Spleen (tissue), 11 donors: ENCODE measurements at regions not wholly inside any gene's neighbourhood (a gene's known extent, or its start where the extent isn't known, plus 50 kb on each side); places are given as distances from the start of the nearest gene placed in this dataset.

Experiments used
- DNase-seq: peaks from one replicate; pipeline ENCODE4 v3.0.0-alpha.2; 2020
- H3K27ac ChIP-seq, 8 donors: fragments of 200-600 bp; sonication (generic) in 7 of 8; 1 replicate in 4 of 8; 2 replicates in 4 of 8; pipeline versions ENCODE4 v1.5.0 to v1.8.0; 2016 to 2021; ENCODE audit warnings: inconsistent platforms in 4 of 8, mild to moderate bottlenecking in 4 of 8, moderate library complexity in 1 of 8
- H3K27me3 ChIP-seq, 7 donors: fragments of 200-600 bp; sonication (generic) in 6 of 7; replicated peaks in 1 of 7; 1 replicate in 4 of 7; 2 replicates in 3 of 7; pipeline versions ENCODE4 v1.5.0 to v1.8.0; 2016 to 2021; ENCODE audit warnings: inconsistent platforms in 3 of 7, mild to moderate bottlenecking in 1 of 7
- H3K36me3 ChIP-seq, 6 donors: fragments of 200-600 bp; sonication (generic) in 5 of 6; 1 replicate in 4 of 6; 2 replicates in 2 of 6; pipeline versions ENCODE4 v1.5.0 to v1.8.0; 2016 to 2021; ENCODE audit warnings: inconsistent platforms in 2 of 6
- H3K4me1 ChIP-seq, 6 donors: fragments of 200-600 bp; sonication (generic) in 5 of 6; 1 replicate in 3 of 6; 2 replicates in 3 of 6; pipeline versions ENCODE4 v1.5.0 to v1.8.0; 2016 to 2021; ENCODE audit warnings: inconsistent platforms in 3 of 6
- H3K4me3 ChIP-seq, 8 donors: fragments of 200-600 bp; sonication (generic) in 7 of 8; 1 replicate in 4 of 8; 2 replicates in 4 of 8; pipeline versions ENCODE4 v1.5.0 to v1.8.0; 2016 to 2021; ENCODE audit warnings: inconsistent platforms in 4 of 8, mild to moderate bottlenecking in 4 of 8, moderate library complexity in 2 of 8
- H3K9me3 ChIP-seq, 8 donors: fragments of 200-600 bp; sonication (generic) in 7 of 8; 1 replicate in 4 of 8; 2 replicates in 4 of 8; pipeline versions ENCODE4 v1.5.0 to v1.8.0; 2016 to 2021; ENCODE audit warnings: inconsistent platforms in 4 of 8
- CTCF ChIP-seq, 11 experiments: fragments of 200-600 bp in 7 of 11; fragments of 450-650 bp in 4 of 11; sonication (generic) in 4 of 11; IDR thresholded peaks in 8 of 11; conservative IDR thresholded peaks in 3 of 11; 1 replicate in 7 of 11; 2 replicates in 4 of 11; pipeline versions ENCODE4 v1.4.0 to v1.8.0; 2016 to 2021; ENCODE audit warnings: antibody characterized with exemption in 11 of 11, inconsistent platforms in 4 of 11, mild to moderate bottlenecking in 1 of 11
- POLR2A ChIP-seq, 3 donors: fragments of 450-650 bp; IDR thresholded peaks; one replicate each; pipeline ENCODE4 v1.5.1; 2017; ENCODE audit warnings: antibody characterized with exemption in 3 of 3, mild to moderate bottlenecking in 1 of 3
- POLR2AphosphoS5 ChIP-seq, 3 donors: sonication (generic); formaldehyde crosslinking; IDR thresholded peaks; one replicate each; pipeline ENCODE4 v1.5.1; 2017; ENCODE audit warnings: antibody characterized with exemption in 3 of 3
- WGBS, 5 donors: extraction: QIAGEN DNeasy Blood & Tissue Kit in 3 of 5; methylation state at CpG; one replicate each; pipeline versions ENCODE4 v1.1.5 to v1.1.7; 2013 to 2018; 5-methylcytosine and 5-hydroxymethylcytosine counted together
- intact Hi-C: fragments of 100-400 bp; cut with DNase I; formaldehyde crosslinking; loops from one replicate; pipeline ENCODE4 v1.15.0; 2023; ENCODE audit warnings: low total_unique reads
- donor health status: healthy with polysubstance abuse.
- donor health status: DM: no; HTN: no; CAD: no; lungs with moderate emphysema.
- donor health status: DM: no; HTN: no; CAD: no.
- donor health status: Bipolar disorder and iron deficiency.
- donor health status: healthy.
- donor health status: DM: no; HTN: no; CAD: no.
- donor health status: DM: yes; HTN: yes; CAD: no.

- intact Hi-C loops, result no loop called here
- 53 to 77% (median 61%) methylated on average over 1 of the region's 1 CpG for WGBS, 5 donors
- TF ChIP-seq POLR2A (IDR thresholded peaks at IDR 0.05), result no peak
- no peak for TF ChIP-seq POLR2AphosphoS5 (IDR thresholded peaks at IDR 0.05)
- no peak for TF ChIP-seq CTCF (IDR thresholded peaks at IDR 0.05 in 8 of 11, conservative IDR thresholded peaks at IDR 0.05 in 3 of 11)
These were observed 172.2 kb upstream of the SNX2 start for GRCh38 chr5:122602700-122603099.

GRCh38 chr5:122605236-122605635, 169.6 kb upstream of the SNX2 start:
- TF ChIP-seq CTCF (IDR thresholded peaks at IDR 0.05 in 8 of 11, conservative IDR thresholded peaks at IDR 0.05 in 3 of 11), result no peak
- no peak for TF ChIP-seq POLR2AphosphoS5 (IDR thresholded peaks at IDR 0.05)
- no peak for TF ChIP-seq POLR2A (IDR thresholded peaks at IDR 0.05)
- no peaks in the 10 kb centered on the region for H3K4me1 ChIP-seq
- H3K27me3 ChIP-seq, result no peaks in the 10 kb centered on the region
- no peak overlapping the region for H3K27ac ChIP-seq
- WGBS, 5 donors, result 81 to 93% (median 87%) methylated on average over 4 of the region's 4 CpGs
- intact Hi-C loops, result no loop called here
- H3K4me3 ChIP-seq, result no peak overlapping the region
- peaks cover 0 to 19% (median 10%) of the 10 kb centered on the region in 8 donors for H3K9me3 ChIP-seq
- no peaks in the 10 kb centered on the region for H3K36me3 ChIP-seq
- no peak for DNase-seq

More at GRCh38 chr5:122602700-122603099, 172.2 kb upstream of the SNX2 start:
- Histone ChIP-seq H3K4me3 (no peak overlapping the region), H3K27me3 (no peaks in the 10 kb centered on the region), H3K4me1 (no peaks in the 10 kb centered on the region), H3K27ac (no peak overlapping the region), H3K9me3 (peaks cover 0 to 45% (median 15%) of the 10 kb centered on the region in 8 donors), H3K36me3 (no peaks in the 10 kb centered on the region)
- DNase-seq, result no peak

GRCh38 chr5:122607818-122608217, 167.1 kb upstream of the SNX2 start:
- 84 to 97% (median 87%) methylated on average over 3 of the region's 3 CpGs for WGBS, 5 donors
- H3K4me3 ChIP-seq, result no peak overlapping the region
- no peaks in the 10 kb centered on the region for H3K4me1 ChIP-seq
- no peaks in the 10 kb centered on the region for H3K9me3 ChIP-seq
- intact Hi-C loops, result no loop called here
- H3K27me3 ChIP-seq, result no peaks in the 10 kb centered on the region
- no peak for TF ChIP-seq CTCF (IDR thresholded peaks at IDR 0.05 in 8 of 11, conservative IDR thresholded peaks at IDR 0.05 in 3 of 11)
- no peak for TF ChIP-seq POLR2A (IDR thresholded peaks at IDR 0.05)
- no peak for TF ChIP-seq POLR2AphosphoS5 (IDR thresholded peaks at IDR 0.05)
- no peak for DNase-seq
- H3K36me3 ChIP-seq, result no peaks in the 10 kb centered on the region
- H3K27ac ChIP-seq, result no peak overlapping the region

GRCh38 chr5:122608222-122608621, 166.7 kb upstream of the SNX2 start:
- no peak overlapping the region for H3K27ac ChIP-seq
- WGBS, 5 donors, result 86 to 95% (median 90%) methylated on average over 3 of the region's 3 CpGs
- intact Hi-C loops, result no loop called here

More at GRCh38 chr5:122608222-122608621, 166.7 kb upstream of the SNX2 start:
- Histone ChIP-seq H3K27me3 (no peaks in the 10 kb centered on the region), H3K36me3 (no peaks in the 10 kb centered on the region), H3K4me1 (no peaks in the 10 kb centered on the region), H3K9me3 (no peaks in the 10 kb centered on the region), H3K4me3 (no peak overlapping the region)
- TF ChIP-seq CTCF (IDR thresholded peaks at IDR 0.05 in 8 of 11, conservative IDR thresholded peaks at IDR 0.05 in 3 of 11) (no peak), POLR2AphosphoS5 (IDR thresholded peaks at IDR 0.05) (no peak), POLR2A (IDR thresholded peaks at IDR 0.05) (no peak)
- no peak for DNase-seq
